ENCODE measurements at regions not wholly inside any gene's neighbourhood (a gene's known extent, or its start where the extent isn't known, plus 50 kb on each side); places are given as distances from the start of the nearest gene placed in this dataset.

DNA sequence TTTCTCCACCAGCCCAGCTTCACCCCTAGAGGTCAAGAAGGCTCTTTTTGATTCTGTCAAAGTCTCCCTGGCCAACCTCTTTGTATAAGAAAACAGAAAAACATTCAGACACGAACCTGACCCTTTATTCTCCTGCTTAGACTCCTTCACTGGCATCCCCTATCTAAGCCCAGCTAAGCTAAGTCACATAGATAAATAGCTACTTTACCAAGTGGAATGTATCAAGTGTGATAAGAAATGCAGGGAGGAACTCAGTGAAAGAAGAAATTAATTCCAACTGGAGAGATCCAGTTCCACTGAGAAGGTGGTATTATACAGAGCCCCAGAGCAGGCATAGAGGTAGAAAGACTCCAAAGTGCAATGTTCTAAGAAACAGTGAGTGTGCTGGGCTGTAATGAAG, 489.5 kb downstream of the TNS1 start:
- TF ChIP-seq, protein P1, sequence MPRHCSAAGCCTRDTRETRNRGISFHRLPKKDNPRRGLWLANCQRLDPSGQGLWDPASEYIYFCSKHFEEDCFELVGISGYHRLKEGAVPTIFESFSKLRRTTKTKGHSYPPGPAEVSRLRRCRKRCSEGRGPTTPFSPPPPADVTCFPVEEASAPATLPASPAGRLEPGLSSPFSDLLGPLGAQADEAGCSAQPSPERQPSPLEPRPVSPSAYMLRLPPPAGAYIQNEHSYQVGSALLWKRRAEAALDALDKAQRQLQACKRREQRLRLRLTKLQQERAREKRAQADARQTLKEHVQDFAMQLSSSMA (CRISPR knock-in tag; IDR thresholded peaks at IDR 0.05) = no peak
- TF ChIP-seq TBP (CRISPR knock-in tag; IDR thresholded peaks at IDR 0.05) (no peak), HOXA5 (CRISPR knock-in tag; IDR thresholded peaks at IDR 0.05) (no peak), SP4 (CRISPR knock-in tag; IDR thresholded peaks at IDR 0.05) (no peak), MZF1 (CRISPR knock-in tag; IDR thresholded peaks at IDR 0.05; ENCODE audit: borderline replicate concordance) (no peak)
- TF ChIP-seq, protein P2, sequence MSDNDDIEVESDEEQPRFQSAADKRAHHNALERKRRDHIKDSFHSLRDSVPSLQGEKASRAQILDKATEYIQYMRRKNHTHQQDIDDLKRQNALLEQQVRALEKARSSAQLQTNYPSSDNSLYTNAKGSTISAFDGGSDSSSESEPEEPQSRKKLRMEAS (IDR thresholded peaks at IDR 0.05) = no peak
